ENCODE measurements at regions not wholly inside any gene's neighbourhood (a gene's known extent, or its start where the extent isn't known, plus 50 kb on each side); places are given as distances from the start of the nearest gene placed in this dataset.

GRCh38 chr5:82748688-82749460, 328.3 kb downstream of the TMEM167A start:
- no peak overlapping the region for H3K27ac ChIP-seq
- H3K27me3 ChIP-seq, result no peaks in the 10 kb centered on the region
- no peaks in the 10 kb centered on the region for H3K36me3 ChIP-seq (replicated peaks in 1 of 2; ENCODE audit: insufficient read depth in 1 of 2, low read depth in 2 of 2)
- ATAC-seq (no peak), DNase-seq (no peak)
- intact Hi-C loops (cut with DNase I), result no loop called here
- TF ChIP-seq POLR2A (IDR thresholded peaks at IDR 0.05) (no peak), CTCF (IDR thresholded peaks at IDR 0.05) (no peak)
- no peaks in the 10 kb centered on the region for H3K9me3 ChIP-seq
- H3K4me3 ChIP-seq, result no peak overlapping the region
- WGBS, 2 donors, result 45 to 47% methylated on average over 8 of the region's 8 CpGs
- H3K4me1 ChIP-seq, result no peaks in the 10 kb centered on the region

- Histone ChIP-seq H3K4me1 (no peaks in the 10 kb centered on the region), H3K27ac (no peak overlapping the region), H3K9me3 (no peaks in the 10 kb centered on the region), H3K36me3 (replicated peaks in 1 of 2; ENCODE audit: insufficient read depth in 1 of 2, low read depth in 2 of 2) (no peaks in the 10 kb centered on the region), H3K4me3 (no peak overlapping the region), H3K27me3 (no peaks in the 10 kb centered on the region)
- no peak for DNase-seq
- TF ChIP-seq POLR2A (IDR thresholded peaks at IDR 0.05) (no peak), CTCF (IDR thresholded peaks at IDR 0.05) (no peak)
- no peak for ATAC-seq
- 82 to 87% methylated on average over 2 of the region's 2 CpGs for WGBS, 2 donors
- intact Hi-C loops (cut with DNase I), result no loop called here
These were observed 329.2 kb downstream of the TMEM167A start for GRCh38 chr5:82747986-82748385.

- H3K36me3 ChIP-seq (replicated peaks in 1 of 2; ENCODE audit: insufficient read depth in 1 of 2, low read depth in 2 of 2), result no peaks in the 10 kb centered on the region
- H3K9me3 ChIP-seq, result no peaks in the 10 kb centered on the region
- H3K27me3 ChIP-seq, result no peaks in the 10 kb centered on the region
- H3K4me3 ChIP-seq, result no peak overlapping the region
- ATAC-seq, result no peak
- H3K4me1 ChIP-seq, result no peaks in the 10 kb centered on the region
- intact Hi-C loops (cut with DNase I), result no loop called here
- no peak for DNase-seq
- 83 to 84% methylated on average over 2 of the region's 2 CpGs for WGBS, 2 donors
- H3K27ac ChIP-seq, result no peak overlapping the region
- TF ChIP-seq POLR2A (IDR thresholded peaks at IDR 0.05) (no peak), CTCF (IDR thresholded peaks at IDR 0.05) (no peak)
These were observed 332.2 kb downstream of the TMEM167A start for GRCh38 chr5:82745016-82745415.

- TF ChIP-seq CTCF (IDR thresholded peaks at IDR 0.05) (no peak), POLR2A (IDR thresholded peaks at IDR 0.05) (no peak)
- no peaks in the 10 kb centered on the region for H3K4me1 ChIP-seq
- H3K27me3 ChIP-seq, result no peaks in the 10 kb centered on the region
- no peaks in the 10 kb centered on the region for H3K9me3 ChIP-seq
- H3K36me3 ChIP-seq (replicated peaks in 1 of 2; ENCODE audit: insufficient read depth in 1 of 2, low read depth in 2 of 2), result no peaks in the 10 kb centered on the region
- H3K27ac ChIP-seq, result no peak overlapping the region
- WGBS, 2 donors, result 66 to 68% methylated on average over 6 of the region's 6 CpGs
- no peak overlapping the region for H3K4me3 ChIP-seq
- intact Hi-C loops (cut with DNase I), result no loop called here
- ATAC-seq (no peak), DNase-seq (no peak)
These were observed 338.4 kb downstream of the TMEM167A start for GRCh38 chr5:82738681-82739269.

Measured in body of pancreas (tissue), 4 donors.